SK-N-SH treated with all-trans-retinoic acid at 6 μM for 48 hours (cell line): ENCODE measurements at regions not wholly inside any gene's neighbourhood (a gene's known extent, or its start where the extent isn't known, plus 50 kb on each side); places are given as distances from the start of the nearest gene placed in this dataset.

Source experiments
- BACH2 ChIP-seq: fragments of 250-450 bp; sonication (Bioruptor Pico); IDR thresholded peaks from 2 replicates; pipeline ENCODE4 v1.9.0; 2021; ENCODE audit warnings: mild to moderate bottlenecking, borderline replicate concordance
- PPARA ChIP-seq: fragments of 250-450 bp; sonication (Bioruptor Pico); IDR thresholded peaks from 2 replicates; pipeline ENCODE4 v1.5.0; 2020; ENCODE audit warnings: mild to moderate bottlenecking, borderline replicate concordance
- ZFP3 ChIP-seq: fragments of 250-450 bp; sonication (Bioruptor Pico); IDR thresholded peaks from 2 replicates; pipeline ENCODE4 v1.5.0; 2020; ENCODE audit warnings: mild to moderate bottlenecking, moderate library complexity
- ZNF8 ChIP-seq: fragments of 450-650 bp; formaldehyde crosslinking; IDR thresholded peaks from 2 replicates; pipeline ENCODE4 v1.5.0; 2020; ENCODE audit warnings: mild to moderate bottlenecking, moderate library complexity

DNA sequence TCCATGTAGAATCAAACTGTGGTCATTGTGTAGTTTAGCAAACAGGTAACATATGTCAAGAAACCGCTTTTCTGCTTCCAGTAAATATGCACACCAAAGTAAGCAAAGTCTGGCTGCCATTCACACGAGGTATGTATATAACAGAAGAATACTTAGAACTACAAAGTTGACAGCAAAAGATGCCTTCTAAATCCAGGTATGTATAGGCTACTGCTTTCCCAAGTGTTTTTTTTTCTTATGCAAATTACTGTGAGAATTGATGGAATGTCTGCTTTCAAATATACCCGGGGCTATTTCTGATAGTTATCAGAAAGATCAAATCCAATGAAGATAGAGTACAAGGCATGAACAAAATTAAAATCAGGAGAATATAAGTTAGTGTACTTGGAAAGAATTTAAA is 229.2 kb downstream of the HACE1 start:
- TF ChIP-seq ZNF8 (CRISPR knock-in tag) (no peak), BACH2 (CRISPR knock-in tag) (no peak), ZFP3 (no peak), PPARA (CRISPR knock-in tag) (no peak)
